ENCODE measurements at regions not wholly inside any gene's neighbourhood (a gene's known extent, or its start where the extent isn't known, plus 50 kb on each side); places are given as distances from the start of the nearest gene placed in this dataset.

DNA sequence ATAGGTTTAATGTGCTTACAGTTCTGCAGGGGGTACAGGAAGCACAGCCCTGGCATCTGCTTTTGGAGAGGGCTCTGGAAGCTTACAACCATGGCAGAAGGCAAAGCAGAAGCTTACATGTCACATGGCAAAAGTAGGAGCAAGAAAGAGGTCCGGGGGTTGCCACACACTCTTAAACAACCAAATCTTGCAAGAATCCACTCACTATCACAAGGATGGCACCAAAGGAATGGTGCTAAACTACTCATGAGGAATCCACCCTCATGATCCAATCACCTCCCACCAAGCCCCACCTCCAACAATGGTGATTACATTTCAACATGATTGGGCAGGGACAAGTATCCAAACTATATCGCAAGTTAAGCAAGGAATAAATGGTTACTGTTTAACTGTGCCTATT, 255.8 kb upstream of the AVPR1A start:
- TF ChIP-seq POLR2AphosphoS5 (IDR thresholded peaks at IDR 0.05; ENCODE audit: low read depth, low read length) (no peak), SIN3A (IDR thresholded peaks at IDR 0.05; ENCODE audit: borderline replicate concordance, insufficient read depth, low read depth, low read length) (no peak), REST (IDR thresholded peaks at IDR 0.05; ENCODE audit: insufficient read depth in 1 of 2, low read depth in 2 of 2, low read length in 1 of 2) (no peak), TCF7L2 (IDR thresholded peaks at IDR 0.05; ENCODE audit: low read depth, low read length) (no peak)
- TF ChIP-seq, protein P1, sequence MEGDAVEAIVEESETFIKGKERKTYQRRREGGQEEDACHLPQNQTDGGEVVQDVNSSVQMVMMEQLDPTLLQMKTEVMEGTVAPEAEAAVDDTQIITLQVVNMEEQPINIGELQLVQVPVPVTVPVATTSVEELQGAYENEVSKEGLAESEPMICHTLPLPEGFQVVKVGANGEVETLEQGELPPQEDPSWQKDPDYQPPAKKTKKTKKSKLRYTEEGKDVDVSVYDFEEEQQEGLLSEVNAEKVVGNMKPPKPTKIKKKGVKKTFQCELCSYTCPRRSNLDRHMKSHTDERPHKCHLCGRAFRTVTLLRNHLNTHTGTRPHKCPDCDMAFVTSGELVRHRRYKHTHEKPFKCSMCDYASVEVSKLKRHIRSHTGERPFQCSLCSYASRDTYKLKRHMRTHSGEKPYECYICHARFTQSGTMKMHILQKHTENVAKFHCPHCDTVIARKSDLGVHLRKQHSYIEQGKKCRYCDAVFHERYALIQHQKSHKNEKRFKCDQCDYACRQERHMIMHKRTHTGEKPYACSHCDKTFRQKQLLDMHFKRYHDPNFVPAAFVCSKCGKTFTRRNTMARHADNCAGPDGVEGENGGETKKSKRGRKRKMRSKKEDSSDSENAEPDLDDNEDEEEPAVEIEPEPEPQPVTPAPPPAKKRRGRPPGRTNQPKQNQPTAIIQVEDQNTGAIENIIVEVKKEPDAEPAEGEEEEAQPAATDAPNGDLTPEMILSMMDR (IDR thresholded peaks at IDR 0.05): no peak
- no peak for DNase-seq (ENCODE audit: low read depth, low spot score)
- intact Hi-C loops (cut with micrococcal nuclease; ENCODE audit: unreplicated experiment) (no loop called here), in situ Hi-C loops (cut with HindIII; ENCODE audit: low pct_unique_long_range_greater_than_20kb, low sequenced_read_pairs) (no loop called here)
- no TSS peak for BruUV-seq (replicated peaks)
- Histone ChIP-seq H3K27me3 (ENCODE audit: control insufficient read depth, insufficient read depth, low read length) (no peaks in the 10 kb centered on the region; the same call in 1 of the 2 replicates), H3K4me1 (ENCODE audit: control insufficient read depth, insufficient read depth, low read length) (no peaks in the 10 kb centered on the region), H3K27ac (ENCODE audit: low read length) (no peak overlapping the region), H3K9me3 (ENCODE audit: control insufficient read depth, insufficient read depth, low read depth, low read length) (no peaks in the 10 kb centered on the region), H3K4me3 (ENCODE audit: low read depth in 2 of 2, low read length in 2 of 2) (no peak overlapping the region), H3K36me3 (ENCODE audit: control insufficient read depth, insufficient read depth, low read length) (0 out of 2 replicates have a peak, but pooled peaks cover 2% of the 10 kb centered on the region)
- ATAC-seq: no peak
- ChIA-PET POLR2A (no interaction called here), CTCF (no interaction called here)

DNA sequence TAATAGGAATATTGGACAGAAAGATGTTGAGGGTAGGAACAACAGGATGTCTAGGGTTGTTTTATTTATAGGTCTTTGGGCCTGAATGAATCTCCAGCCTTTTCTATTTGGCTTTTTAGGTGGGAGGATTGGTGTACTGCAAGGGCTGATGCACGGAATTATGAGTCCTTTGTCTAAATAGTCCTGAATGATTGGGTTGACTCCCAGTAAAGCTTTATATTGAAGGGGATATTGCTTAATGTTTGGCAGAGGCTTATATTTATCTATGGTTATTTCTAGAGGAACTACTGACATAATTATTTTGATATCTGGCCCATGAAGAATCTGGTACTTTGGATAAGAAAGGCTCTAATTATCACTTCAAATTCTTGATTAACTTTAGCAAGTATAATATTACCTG, 253.6 kb upstream of the AVPR1A start:
- POLR2A ChIA-PET: no interaction called here
- in situ Hi-C loops (cut with HindIII; ENCODE audit: low pct_unique_long_range_greater_than_20kb, low sequenced_read_pairs): no loop called here

More for the DNA sequence above, 253.6 kb upstream of the AVPR1A start:
- no TSS peak for BruUV-seq (replicated peaks)
- no peak overlapping the region for H3K27ac ChIP-seq (ENCODE audit: low read length)
- H3K9me3 ChIP-seq (ENCODE audit: control insufficient read depth, insufficient read depth, low read depth, low read length): no peaks in the 10 kb centered on the region
- intact Hi-C loops (cut with micrococcal nuclease; ENCODE audit: unreplicated experiment): no loop called here
- no peak for DNase-seq (ENCODE audit: low read depth, low spot score)
- CTCF ChIA-PET: no interaction called here
- H3K27me3 ChIP-seq (ENCODE audit: control insufficient read depth, insufficient read depth, low read length): no peaks in the 10 kb centered on the region; the same call in 1 of the 2 replicates
- no peak for TF ChIP-seq TCF7L2 (IDR thresholded peaks at IDR 0.05; ENCODE audit: low read depth, low read length)
- no peak for TF ChIP-seq POLR2AphosphoS5 (IDR thresholded peaks at IDR 0.05; ENCODE audit: low read depth, low read length)
- TF ChIP-seq SIN3A (IDR thresholded peaks at IDR 0.05; ENCODE audit: borderline replicate concordance, insufficient read depth, low read depth, low read length): no peak
- TF ChIP-seq, protein P1 (IDR thresholded peaks at IDR 0.05): no peak
- TF ChIP-seq REST (IDR thresholded peaks at IDR 0.05; ENCODE audit: insufficient read depth in 1 of 2, low read depth in 2 of 2, low read length in 1 of 2): no peak
- H3K36me3 ChIP-seq (ENCODE audit: control insufficient read depth, insufficient read depth, low read length): 0 out of 2 replicates have a peak, but pooled peaks cover 2% of the 10 kb centered on the region
- ATAC-seq: no peak
- H3K4me1 ChIP-seq (ENCODE audit: control insufficient read depth, insufficient read depth, low read length): no peaks in the 10 kb centered on the region
- no peak overlapping the region for H3K4me3 ChIP-seq (ENCODE audit: low read depth in 2 of 2, low read length in 2 of 2)
